ENCODE measurements at regions not wholly inside any gene's neighbourhood (a gene's known extent, or its start where the extent isn't known, plus 50 kb on each side); places are given as distances from the start of the nearest gene placed in this dataset.

DNA sequence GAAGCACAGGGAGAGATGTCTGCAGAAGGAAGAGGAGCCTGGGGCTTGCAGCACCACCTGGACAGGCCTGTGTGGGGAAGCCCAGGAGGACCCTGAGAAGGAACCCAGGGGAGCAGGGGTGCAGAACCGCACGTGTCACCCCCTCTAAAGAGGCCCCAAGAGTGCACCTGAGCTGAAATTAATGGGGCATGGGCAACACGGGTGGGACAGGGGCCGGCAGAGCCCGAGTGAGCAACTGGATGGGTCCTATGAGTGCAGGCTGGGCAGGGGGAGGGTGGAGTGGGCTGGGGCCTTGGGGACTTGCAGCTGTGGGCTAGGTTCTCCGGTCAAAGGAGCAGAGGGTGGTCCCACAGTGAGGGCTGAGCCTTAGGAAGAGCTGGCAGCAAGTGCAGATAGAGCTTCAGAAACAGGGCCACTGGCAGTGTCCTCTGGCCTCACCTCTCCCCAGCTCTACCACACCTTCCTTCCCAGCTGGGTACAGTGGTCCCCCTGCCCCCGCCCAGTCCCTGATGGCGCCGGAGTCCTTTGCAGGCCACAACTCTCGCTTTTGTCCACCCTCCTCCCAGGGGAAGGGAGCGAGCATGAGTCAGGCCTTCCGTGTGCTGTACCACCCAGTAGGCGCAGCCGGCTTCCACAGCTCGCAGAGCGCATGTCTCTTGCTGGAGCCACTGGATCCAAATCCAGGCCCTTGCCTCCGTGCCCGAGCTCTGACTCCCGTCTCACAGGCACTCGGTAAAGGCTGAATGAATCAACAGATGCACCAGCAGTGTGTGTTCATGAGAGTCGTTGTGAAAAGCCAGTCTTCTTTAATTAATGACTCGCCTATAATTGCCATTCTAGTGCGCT is 131.6 kb downstream of the HMX1 start:
- no peak for DNase-seq (ENCODE audit: extremely low read depth in 1 of 11, low read depth in 9 of 11, low spot score in 4 of 11)

DNA sequence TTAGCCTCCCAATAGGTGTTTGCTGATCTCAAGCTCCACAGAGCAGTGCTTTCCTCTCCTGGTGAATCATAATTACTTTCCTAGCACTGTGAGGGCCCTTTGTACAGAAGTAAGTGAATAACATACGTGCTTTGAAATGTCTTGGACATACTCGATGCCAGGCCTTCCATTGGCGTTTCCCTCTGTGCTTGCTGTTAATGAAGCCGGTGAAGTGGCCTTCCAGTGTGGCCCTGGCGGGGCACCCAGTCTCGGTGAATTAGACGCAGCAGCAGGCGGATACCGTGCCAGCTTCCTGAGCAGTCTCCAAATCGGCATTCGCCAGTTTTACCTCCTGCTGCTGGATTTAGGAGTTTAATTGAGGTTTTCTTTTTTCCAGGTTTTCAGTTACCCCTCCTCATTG is 132.3 kb downstream of the HMX1 start:
- no peak for DNase-seq (ENCODE audit: extremely low read depth in 1 of 11, low read depth in 9 of 11, low spot score in 4 of 11)

DNA sequence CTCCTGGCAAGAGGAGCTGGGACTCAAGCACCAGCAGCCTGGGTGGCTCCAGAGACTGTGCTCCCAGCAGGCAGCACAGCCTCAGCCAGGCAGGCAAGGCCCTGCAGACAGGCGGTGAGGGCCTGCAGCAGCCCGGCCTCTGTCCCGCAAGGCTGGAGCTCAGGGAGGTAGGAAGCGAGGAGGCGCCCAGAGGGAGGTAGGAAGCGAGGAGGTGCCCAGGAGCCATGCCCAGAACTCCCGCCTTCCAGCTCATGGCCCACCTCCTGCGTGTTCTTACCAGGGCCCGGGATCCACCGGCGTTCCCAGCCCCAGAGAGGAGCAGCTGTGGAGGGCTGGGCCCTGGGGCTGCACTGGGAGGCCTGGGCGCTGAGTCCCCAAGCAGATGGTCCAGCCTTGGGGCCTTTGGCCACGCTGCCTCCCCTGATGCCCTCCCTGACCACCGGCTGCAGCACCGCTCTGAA is 133.1 kb downstream of the HMX1 start:
- no peak for DNase-seq (ENCODE audit: extremely low read depth in 1 of 11, low read depth in 9 of 11, low spot score in 4 of 11)

- DNase-seq (ENCODE audit: extremely low read depth in 1 of 11, low read depth in 9 of 11, low spot score in 4 of 11), result no peak
Observed at GRCh38 chr4:8737601-8738279, 133.9 kb downstream of the HMX1 start.

DNA sequence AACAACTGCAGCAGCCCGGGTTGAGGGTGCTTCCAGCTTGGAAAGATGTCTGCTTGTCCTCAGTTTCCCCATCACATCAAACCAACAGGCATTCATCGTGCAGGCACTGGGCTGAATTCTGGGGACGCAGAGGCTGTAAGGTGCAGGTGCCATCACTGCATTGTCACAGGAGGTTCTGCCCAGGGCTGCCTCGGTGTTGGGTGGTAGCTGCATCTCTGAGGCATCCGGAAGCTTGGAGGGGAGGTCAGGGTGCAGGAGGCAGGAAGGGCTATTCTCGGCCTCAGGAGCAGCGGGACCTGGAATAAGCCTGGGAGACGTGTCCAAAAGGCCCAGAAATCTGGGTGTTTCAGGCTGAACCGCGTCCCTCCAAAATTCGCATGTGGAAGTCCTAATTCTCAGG is 134.6 kb downstream of the HMX1 start:
- DNase-seq (ENCODE audit: extremely low read depth in 1 of 11, low read depth in 9 of 11, low spot score in 4 of 11), result no peak

- no peak for DNase-seq (ENCODE audit: extremely low read depth in 1 of 11, low read depth in 9 of 11, low spot score in 4 of 11)
Observed at GRCh38 chr4:8736090-8736825, 135.4 kb downstream of the HMX1 start.

GRCh38 chr4:8735236-8736089 is 136.2 kb downstream of the HMX1 start:
- DNase-seq (ENCODE audit: extremely low read depth in 1 of 11, low read depth in 9 of 11, low spot score in 4 of 11), result no peak

- no peak for DNase-seq (ENCODE audit: extremely low read depth in 1 of 11, low read depth in 9 of 11, low spot score in 4 of 11)
Observed at GRCh38 chr4:8732681-8733243, 138.9 kb downstream of the HMX1 start.

GRCh38 chr4:8732092-8732491 is 139.5 kb downstream of the CPZ start:
- DNase-seq (ENCODE audit: extremely low read depth in 1 of 11, low read depth in 9 of 11, low spot score in 4 of 11), result no peak

DNA sequence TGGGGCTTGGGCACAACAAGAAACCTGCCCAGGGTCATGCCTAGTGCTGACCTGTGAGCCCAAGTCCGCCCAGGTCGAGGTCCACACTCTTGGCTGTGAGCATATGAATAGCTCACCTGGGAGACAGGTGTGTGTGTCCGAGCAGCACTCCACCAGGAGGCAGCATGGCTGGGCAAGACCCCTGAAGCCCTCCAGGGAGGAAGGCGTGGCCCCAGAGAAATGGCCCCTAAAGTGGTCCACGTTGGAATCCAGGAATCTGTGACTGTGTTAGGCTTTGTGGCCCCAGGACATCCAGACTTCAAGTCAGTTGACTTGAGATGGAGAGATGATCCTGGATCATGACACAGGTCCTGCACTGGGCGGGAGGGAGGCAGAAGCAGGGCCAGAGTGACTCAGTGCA is 138.8 kb downstream of the CPZ start:
- DNase-seq (ENCODE audit: extremely low read depth in 1 of 11, low read depth in 9 of 11, low spot score in 4 of 11), result no peak

DNA sequence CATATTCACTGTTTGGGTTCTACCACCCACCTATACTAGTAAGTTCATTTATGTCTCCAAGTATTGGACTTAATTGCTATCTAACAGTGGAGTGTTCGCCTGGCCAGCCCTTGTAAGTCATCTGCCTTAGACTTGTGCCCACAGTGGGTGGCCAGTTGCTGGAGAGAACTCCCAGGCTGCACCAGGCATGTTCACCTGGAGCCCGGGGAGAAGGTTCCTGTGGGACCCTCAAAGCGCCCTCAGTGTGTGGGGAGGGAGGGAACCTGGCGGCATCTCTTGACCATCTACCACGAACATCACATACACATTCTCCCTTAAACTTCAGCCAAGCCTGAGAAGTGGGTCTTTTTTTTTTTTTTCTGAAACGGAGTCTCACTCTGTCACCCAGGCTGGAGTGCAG is 138.1 kb downstream of the CPZ start:
- DNase-seq (ENCODE audit: extremely low read depth in 1 of 11, low read depth in 9 of 11, low spot score in 4 of 11), result no peak

- no peak for DNase-seq (ENCODE audit: extremely low read depth in 1 of 11, low read depth in 9 of 11, low spot score in 4 of 11)
Observed at GRCh38 chr4:8730159-8730558, 137.6 kb downstream of the CPZ start.

GRCh38 chr4:8729408-8730149 is 137.0 kb downstream of the CPZ start:
- no peak for DNase-seq (ENCODE audit: extremely low read depth in 1 of 11, low read depth in 9 of 11, low spot score in 4 of 11)

- no peak for DNase-seq (ENCODE audit: extremely low read depth in 1 of 11, low read depth in 9 of 11, low spot score in 4 of 11)
Observed at GRCh38 chr4:8728536-8729407, 136.2 kb downstream of the CPZ start.

DNA sequence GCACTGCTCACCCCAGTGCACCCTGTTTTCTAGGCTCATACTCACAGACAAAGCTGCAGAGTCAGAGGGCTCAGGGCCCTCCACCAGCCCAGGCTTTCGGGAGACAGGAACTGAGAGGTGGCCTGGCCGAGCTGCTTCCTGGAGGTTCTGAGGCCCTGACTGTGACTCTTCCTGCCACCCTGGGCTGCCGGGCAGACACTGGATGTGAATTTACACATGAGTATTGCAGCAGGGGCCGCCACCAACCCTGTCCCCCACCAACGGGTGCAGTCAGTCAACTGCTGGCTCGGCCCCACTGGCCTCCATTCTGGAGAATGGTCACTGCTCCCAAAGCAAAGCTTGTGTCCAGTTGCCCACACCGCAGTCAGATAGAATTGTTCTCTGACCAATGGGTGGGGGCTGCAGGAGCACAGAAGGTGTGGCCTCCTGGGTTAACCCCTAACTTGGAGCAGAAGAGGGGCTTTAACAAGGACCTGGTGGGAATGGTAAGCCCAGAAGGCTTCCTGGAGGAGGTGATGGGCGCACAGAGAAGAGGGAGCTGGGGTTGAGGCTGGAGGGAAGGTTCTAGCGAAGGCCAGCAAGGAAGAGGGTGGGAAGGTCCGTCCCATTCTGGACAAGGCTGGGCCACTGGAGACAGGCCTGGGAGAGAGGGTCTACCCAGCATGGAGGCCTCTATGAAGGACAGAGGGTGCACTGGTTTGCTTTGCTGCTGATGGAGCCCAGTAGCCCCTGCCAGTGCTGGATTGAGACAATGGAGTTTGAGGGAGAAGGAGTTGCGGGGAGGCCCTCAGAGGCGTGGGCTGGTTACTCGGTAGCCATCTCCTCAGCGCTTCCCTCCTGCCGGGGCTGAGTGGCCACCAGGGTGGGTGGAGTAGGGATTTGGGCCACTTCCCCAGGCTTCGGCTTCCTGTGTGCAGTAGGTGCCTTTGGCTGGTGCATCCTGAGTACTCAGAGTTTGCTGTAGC is 135.3 kb downstream of the CPZ start:
- DNase-seq (ENCODE audit: extremely low read depth in 1 of 11, low read depth in 9 of 11, low spot score in 4 of 11), result no peak

DNA sequence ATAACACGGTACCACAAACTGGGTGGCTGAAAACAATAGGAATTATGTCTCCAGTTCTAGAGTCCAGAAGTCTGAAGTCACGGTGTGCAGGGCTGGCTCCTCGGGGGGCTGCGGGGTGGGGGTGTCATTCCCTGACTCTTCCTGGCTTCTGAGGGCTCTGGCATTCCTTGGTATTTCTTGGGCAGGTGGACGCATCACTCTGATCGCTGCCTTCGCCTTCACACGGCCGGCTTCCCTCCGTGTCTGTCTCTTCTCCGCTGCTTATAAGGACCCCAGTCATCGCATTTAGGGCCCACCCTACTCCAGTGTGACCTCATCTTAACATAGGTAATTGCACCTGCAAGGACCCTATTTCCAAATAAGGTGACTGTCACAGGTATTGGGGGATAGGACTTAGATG is 134.6 kb downstream of the CPZ start:
- DNase-seq (ENCODE audit: extremely low read depth in 1 of 11, low read depth in 9 of 11, low spot score in 4 of 11), result no peak

Data from renal cortex interstitium (tissue), 11 donors.